ENCODE measurements at regions not wholly inside any gene's neighbourhood (a gene's known extent, or its start where the extent isn't known, plus 50 kb on each side); places are given as distances from the start of the nearest gene placed in this dataset.

DNA sequence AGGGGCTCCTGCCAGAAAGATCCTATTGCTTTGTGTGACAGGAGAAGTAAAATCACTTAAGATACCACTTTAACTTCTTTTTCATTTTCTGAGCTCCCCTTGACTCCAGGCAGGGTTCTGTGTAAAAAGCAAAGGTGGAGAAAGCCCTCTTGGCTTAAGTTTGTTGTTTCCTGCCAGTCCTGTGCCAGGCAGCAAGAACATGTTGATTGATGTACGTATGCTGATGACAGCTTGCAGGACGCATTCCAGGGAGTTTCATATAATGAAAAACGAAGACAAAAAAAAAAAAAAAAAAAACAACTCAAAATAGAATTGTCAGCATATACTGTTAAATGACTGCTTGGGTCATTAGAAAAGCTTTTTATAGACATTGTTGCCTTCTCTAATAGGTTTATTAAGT is 251.7 kb downstream of the PSAT1 start:
- Mint-ChIP-seq H3K4me1 (ENCODE audit: low read depth) (no peaks in the 10 kb centered on the region), H3K36me3 (no peaks in the 10 kb centered on the region), H3K27me3 (no peaks in the 10 kb centered on the region), H3K27ac (no peak overlapping the region), H3K9me3 (ENCODE audit: low read depth) (no peaks in the 10 kb centered on the region), H3K4me3 (no peak overlapping the region)

DNA sequence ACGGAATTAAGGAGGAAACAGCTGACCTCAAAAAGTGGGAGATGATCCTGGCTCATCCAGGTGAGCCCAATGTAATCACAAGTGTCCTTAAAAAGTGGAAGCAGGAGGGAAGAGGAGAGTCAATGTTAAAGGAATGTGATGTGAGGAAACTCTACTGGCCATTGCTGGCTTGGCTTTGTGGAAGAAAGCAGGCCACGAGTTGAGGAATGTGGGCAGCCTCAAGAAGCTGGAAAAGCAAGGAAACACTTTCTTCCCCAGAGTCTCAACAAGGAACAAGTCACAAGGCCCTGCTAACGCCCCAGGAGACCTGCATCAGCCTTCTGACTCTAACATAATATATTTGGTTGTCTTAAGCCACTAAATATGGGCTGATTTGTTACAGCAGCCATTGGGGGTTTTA is 252.8 kb downstream of the PSAT1 start:
- H3K36me3 Mint-ChIP-seq = no peaks in the 10 kb centered on the region
- H3K27me3 Mint-ChIP-seq = no peaks in the 10 kb centered on the region
- H3K4me3 Mint-ChIP-seq = no peak overlapping the region
- H3K9me3 Mint-ChIP-seq (ENCODE audit: low read depth) = no peaks in the 10 kb centered on the region
- H3K4me1 Mint-ChIP-seq (ENCODE audit: low read depth) = no peaks in the 10 kb centered on the region
- H3K27ac Mint-ChIP-seq = no peak overlapping the region

DNA sequence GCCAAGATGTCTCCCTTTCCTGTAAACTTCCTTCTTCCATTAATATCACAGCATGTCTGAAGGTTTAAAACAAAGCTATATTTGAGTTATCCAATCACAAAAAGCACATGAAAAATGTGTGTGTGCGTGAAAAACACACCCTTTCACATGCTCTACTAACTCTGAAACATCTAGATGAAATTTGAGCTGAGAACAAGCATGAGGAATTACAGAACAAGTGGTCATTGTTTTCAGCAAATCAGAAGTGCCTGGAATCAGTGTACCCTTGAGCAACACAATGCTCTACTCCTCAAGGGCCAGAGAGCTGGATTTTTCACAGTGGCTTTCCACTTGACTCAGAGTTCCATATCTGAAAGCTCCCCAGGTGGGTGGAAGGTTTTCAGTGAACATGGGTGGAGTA is 255.9 kb downstream of the PSAT1 start:
- H3K27ac Mint-ChIP-seq = no peak overlapping the region
- H3K36me3 Mint-ChIP-seq = no peaks in the 10 kb centered on the region
- H3K4me3 Mint-ChIP-seq = no peak overlapping the region
- H3K27me3 Mint-ChIP-seq = no peaks in the 10 kb centered on the region
- H3K9me3 Mint-ChIP-seq (ENCODE audit: low read depth) = no peaks in the 10 kb centered on the region
- H3K4me1 Mint-ChIP-seq (ENCODE audit: low read depth) = no peaks in the 10 kb centered on the region

DNA sequence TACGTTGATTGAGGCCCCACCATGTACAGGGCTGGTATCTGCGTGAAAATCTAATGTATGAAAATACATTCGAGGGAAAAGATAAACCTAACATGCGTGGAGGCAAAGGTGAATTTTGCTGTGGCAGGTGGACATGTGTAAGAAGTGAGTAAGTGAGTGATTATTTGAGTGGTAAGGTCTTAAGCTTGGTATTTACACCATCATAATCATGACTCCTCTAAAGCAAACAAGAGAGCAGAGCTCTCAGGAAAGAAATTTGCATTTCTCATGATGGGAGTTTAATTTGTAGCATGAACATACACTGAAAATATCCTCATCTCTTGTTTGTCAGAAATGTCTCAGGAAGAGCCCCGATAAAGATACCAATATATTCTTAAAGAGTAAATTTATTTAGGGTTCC is 260.6 kb downstream of the PSAT1 start:
- Mint-ChIP-seq H3K4me3 (no peak overlapping the region), H3K27me3 (peaks cover 6% of the 10 kb centered on the region), H3K27ac (no peak overlapping the region), H3K9me3 (ENCODE audit: low read depth) (no peaks in the 10 kb centered on the region), H3K36me3 (no peaks in the 10 kb centered on the region), H3K4me1 (ENCODE audit: low read depth) (no peaks in the 10 kb centered on the region)

DNA sequence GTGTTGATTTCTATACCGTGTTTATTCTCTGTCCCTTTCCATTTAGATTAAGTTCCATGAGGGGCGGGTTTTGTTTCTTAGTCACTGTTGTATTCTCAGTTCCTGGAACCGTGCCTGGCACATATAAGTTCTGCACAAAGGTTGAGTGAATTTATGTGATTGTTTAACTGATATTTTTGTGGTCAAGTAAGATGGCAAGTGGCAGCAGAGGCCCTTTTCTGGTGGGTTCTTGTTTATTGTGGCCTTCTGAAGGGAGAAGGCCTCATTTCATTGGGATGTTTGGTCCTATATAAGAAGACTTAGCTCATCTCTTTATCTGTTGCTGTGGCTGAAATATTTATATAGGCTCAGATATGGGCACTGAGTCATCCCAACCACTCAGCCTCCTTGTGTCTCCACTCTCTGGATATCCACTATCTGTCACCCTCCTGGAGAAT is 262.5 kb downstream of the PSAT1 start:
- Mint-ChIP-seq H3K27me3 (peaks cover 6% of the 10 kb centered on the region), H3K4me1 (ENCODE audit: low read depth) (no peaks in the 10 kb centered on the region), H3K36me3 (no peaks in the 10 kb centered on the region), H3K27ac (no peak overlapping the region), H3K9me3 (ENCODE audit: low read depth) (no peaks in the 10 kb centered on the region), H3K4me3 (no peak overlapping the region)

DNA sequence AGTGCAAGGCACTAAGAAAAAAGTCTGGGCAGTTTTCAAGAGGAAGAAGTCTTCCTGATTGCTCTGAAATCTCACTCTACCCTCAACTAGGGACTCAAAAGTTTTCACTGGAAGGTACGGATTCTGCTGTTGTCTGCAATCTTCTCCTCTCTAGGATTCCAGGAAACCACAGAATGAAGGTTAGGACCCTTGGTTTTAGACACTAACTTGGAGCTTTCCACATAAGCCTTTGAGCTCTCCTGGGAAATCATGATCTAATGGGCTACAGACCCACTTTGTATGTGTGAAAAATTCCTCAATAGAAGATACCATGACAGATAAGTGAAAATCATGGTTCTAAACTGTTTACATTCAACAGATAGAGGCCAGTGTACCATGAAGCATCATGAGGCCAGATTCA is 265.1 kb downstream of the PSAT1 start:
- H3K36me3 Mint-ChIP-seq = no peaks in the 10 kb centered on the region
- no peaks in the 10 kb centered on the region for H3K9me3 Mint-ChIP-seq (ENCODE audit: low read depth)
- H3K27me3 Mint-ChIP-seq = peaks cover 6% of the 10 kb centered on the region
- H3K4me3 Mint-ChIP-seq = no peak overlapping the region
- H3K4me1 Mint-ChIP-seq (ENCODE audit: low read depth) = no peaks in the 10 kb centered on the region
- no peak overlapping the region for H3K27ac Mint-ChIP-seq

DNA sequence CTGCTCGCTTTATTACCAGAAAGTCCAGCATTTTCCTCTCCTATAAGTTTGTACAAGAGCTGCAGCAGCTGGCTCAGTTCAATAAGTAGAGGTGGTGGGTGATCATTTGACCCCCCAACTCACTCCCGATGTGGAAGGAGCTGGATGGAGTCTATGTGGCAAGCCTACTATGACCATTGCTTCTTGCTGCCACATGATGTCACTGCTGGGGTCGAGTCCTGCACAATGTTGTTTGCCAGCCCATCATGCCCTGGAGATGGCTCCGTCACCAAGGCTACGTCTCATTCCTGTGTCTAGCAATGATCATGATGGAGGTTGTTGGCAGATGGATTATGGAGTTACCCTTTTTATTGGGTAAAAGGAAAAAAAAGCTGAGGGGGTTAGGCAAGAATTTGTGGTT is 266.3 kb downstream of the PSAT1 start:
- Mint-ChIP-seq H3K9me3 (ENCODE audit: low read depth) (no peaks in the 10 kb centered on the region), H3K4me3 (no peak overlapping the region), H3K4me1 (ENCODE audit: low read depth) (no peaks in the 10 kb centered on the region), H3K27me3 (peaks cover 4% of the 10 kb centered on the region), H3K36me3 (no peaks in the 10 kb centered on the region), H3K27ac (no peak overlapping the region)

DNA sequence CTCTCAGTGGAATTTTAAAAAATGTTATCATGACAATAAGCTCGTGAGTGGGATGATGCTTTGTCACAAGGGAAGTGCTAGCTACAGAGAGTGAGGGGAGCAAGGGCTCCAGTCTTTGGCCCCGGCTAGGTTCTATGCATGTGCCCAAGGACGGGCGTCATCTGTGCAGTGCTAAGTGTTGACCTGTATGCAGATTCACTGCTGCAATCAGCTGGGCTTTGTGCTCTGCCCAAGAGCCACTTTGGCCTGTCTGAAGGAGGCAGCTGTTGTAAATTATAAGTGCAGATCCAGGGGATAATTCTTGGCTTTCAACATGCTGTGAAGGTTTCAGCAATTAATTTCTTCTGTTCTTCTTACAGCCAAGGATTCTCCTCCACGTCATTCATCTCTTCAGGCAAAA is 268.6 kb downstream of the PSAT1 start:
- H3K27me3 Mint-ChIP-seq = peaks cover 2% of the 10 kb centered on the region
- no peak overlapping the region for H3K27ac Mint-ChIP-seq
- H3K4me1 Mint-ChIP-seq (ENCODE audit: low read depth) = no peaks in the 10 kb centered on the region
- no peaks in the 10 kb centered on the region for H3K9me3 Mint-ChIP-seq (ENCODE audit: low read depth)
- H3K36me3 Mint-ChIP-seq = no peaks in the 10 kb centered on the region
- H3K4me3 Mint-ChIP-seq = no peak overlapping the region

DNA sequence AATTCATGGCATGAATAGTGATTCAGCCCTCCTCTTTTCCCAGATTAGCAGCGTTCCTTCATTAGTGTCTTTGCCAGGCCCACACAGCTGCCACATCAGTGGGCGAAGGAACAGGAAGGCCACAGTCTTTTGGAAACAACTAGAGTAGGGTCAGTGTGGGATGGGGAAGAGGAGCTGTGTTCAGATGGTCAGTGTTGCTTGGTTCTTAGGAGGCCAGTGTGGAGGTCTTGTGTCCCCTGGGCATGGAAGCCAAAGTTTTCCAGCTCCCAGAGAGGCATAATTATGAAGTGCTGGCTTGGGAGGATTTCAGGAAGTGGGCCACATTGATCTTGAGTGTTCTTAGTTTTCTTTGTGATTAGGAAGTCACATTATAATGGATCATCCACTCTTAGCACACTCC is 269.6 kb downstream of the PSAT1 start:
- no peak overlapping the region for H3K4me3 Mint-ChIP-seq
- H3K36me3 Mint-ChIP-seq = no peaks in the 10 kb centered on the region
- no peak overlapping the region for H3K27ac Mint-ChIP-seq
- H3K9me3 Mint-ChIP-seq (ENCODE audit: low read depth) = no peaks in the 10 kb centered on the region
- H3K27me3 Mint-ChIP-seq = no peaks in the 10 kb centered on the region
- no peaks in the 10 kb centered on the region for H3K4me1 Mint-ChIP-seq (ENCODE audit: low read depth)

DNA sequence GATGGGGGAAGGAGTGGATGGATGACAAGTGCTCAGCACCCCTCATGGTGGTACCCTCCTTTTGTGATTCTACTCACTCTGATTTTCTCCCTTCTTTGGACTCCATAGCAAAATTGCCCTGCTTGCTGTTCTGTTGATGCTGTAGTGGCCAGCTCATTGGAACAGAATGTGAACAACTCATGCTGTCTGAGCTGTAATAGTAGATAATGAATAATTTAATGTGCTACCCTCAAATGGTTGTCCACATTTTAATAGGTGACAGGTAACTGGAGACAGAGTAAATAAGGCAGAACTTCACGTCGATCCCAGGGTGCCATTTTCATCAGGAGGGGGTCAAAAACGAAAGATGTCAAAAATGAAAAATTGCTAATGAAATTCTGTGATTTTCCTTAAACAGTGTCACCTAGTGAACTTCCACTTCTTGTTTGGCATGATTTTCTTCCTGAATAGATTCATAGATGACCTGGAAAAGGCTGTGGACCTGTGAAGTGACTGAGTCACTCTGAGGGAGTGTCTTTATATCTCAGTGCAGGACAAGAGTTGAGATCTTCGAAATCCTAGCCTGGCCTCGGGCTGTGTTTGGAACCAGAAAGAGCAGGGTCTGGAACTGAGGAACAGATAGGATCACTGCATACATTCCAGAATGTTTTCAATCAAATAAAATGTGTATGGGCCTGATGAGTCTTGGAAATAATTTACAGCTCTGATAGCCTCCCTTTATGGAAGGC is 270.2 kb downstream of the PSAT1 start:
- no peak overlapping the region for H3K27ac Mint-ChIP-seq

DNA sequence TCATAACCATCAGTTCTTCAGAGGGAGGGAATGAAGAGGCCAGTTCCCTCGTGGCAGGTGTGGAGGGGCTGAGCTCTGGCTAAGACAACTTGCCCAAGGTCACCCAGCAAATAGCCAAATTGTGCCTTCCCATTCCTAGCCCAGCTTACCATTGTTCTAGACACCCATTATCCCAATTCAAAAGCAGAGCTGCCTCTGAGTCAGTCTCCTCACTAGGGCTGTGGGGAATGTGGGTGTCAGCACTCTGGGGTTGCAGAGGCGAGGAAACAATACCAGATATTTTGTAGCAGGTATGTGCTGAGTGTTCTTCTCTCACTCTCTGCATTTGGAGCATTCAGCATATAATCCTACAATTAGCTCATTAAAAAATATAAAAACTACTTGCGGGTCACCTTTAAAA is 270.8 kb downstream of the PSAT1 start:
- Mint-ChIP-seq H3K27ac (no peak overlapping the region), H3K9me3 (ENCODE audit: low read depth) (no peaks in the 10 kb centered on the region), H3K27me3 (no peaks in the 10 kb centered on the region), H3K4me3 (no peak overlapping the region), H3K4me1 (ENCODE audit: low read depth) (no peaks in the 10 kb centered on the region), H3K36me3 (no peaks in the 10 kb centered on the region)

More for the DNA sequence above, 270.2 kb downstream of the PSAT1 start:
- Mint-ChIP-seq H3K27me3 (no peaks in the 10 kb centered on the region), H3K4me3 (no peak overlapping the region), H3K9me3 (ENCODE audit: low read depth) (no peaks in the 10 kb centered on the region), H3K4me1 (ENCODE audit: low read depth) (no peaks in the 10 kb centered on the region), H3K36me3 (no peaks in the 10 kb centered on the region)

DNA sequence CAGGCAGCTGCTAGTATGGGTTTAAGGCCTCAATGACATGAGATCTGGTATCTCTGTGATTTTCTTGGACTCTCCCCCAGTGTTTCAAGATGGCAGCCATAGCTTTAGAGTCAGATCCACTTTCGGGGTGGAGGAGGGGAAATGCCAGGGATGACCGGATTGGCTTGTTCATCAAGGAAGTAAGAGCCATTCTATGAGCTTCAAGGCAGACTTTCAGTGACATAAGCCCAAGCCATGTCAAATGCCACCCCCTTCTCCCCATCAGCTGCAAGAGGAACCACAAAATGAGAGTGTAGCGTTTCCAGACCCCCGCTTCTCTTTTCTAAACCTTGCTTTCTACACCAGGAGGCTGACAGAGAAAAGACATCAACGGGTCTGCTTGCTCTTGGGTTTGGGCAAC is 271.8 kb downstream of the PSAT1 start:
- Mint-ChIP-seq H3K36me3 (no peaks in the 10 kb centered on the region), H3K27ac (no peak overlapping the region), H3K4me1 (ENCODE audit: low read depth) (no peaks in the 10 kb centered on the region)

DNA sequence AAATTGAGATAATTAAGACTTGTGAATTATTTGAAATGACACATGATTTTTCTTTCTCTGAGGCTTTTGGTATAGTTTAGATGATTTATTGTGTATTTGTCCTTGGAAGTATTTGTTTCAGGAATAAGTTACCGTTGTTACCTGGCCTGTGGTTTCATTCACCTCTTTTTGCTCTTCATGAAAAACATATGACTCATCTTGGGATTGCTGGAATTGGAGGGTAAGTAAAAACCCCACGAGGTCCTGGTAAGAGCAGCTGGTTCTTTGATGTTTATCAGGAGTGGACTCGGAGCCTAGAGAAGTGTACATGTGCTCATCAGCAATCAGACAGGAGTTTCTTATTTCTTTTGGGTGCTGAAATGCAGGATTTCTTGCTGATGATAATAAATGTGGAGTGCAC is 275.3 kb downstream of the PSAT1 start:
- Mint-ChIP-seq H3K27ac (no peak overlapping the region), H3K9me3 (ENCODE audit: low read depth) (no peaks in the 10 kb centered on the region), H3K4me3 (no peak overlapping the region), H3K27me3 (peaks cover 1% of the 10 kb centered on the region), H3K36me3 (no peaks in the 10 kb centered on the region), H3K4me1 (ENCODE audit: low read depth) (no peaks in the 10 kb centered on the region)

More for the DNA sequence above, 271.8 kb downstream of the PSAT1 start:
- Mint-ChIP-seq H3K27me3 (no peaks in the 10 kb centered on the region), H3K9me3 (ENCODE audit: low read depth) (no peaks in the 10 kb centered on the region), H3K4me3 (no peak overlapping the region)

DNA sequence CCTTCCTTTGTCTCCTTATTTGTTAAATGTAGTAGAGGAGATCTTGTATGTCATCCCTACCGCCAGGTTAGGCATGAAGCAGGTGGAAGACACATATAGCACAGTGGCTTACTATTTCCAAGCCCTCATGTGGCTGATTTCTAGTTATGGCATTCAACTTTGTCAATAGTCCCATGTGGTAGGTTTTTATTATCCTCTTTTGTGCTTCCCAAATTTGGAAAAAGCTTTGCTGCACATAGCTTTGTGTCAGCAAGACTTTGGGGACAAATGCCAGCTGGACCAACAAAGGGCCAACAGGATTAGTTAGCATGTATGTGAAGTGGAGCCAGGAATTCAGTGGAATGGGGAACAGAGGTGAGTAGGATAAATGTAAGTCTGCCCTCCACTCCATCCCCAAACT is 276.3 kb downstream of the PSAT1 start:
- H3K4me3 Mint-ChIP-seq = no peak overlapping the region

DNA sequence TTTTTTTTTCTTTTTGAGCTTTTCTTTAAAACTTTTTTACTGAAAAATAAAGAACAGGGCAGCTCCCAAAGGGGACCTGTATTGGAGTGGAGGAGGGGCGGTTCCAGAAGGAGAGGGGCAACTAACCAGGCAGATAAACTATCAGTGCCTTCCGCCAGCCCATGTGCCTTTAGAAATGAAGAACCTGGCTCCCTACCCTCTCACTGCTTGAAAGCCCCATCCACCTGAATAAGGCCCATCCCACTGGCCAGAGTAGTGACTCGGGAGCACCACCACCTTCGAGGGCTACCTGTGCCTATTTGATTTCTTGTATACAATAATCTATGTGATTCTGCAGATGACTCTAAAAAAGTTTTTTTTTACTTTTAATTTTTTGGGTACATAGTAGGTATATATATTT is 276.7 kb downstream of the PSAT1 start:
- Mint-ChIP-seq H3K27me3 (peaks cover 4% of the 10 kb centered on the region), H3K9me3 (ENCODE audit: low read depth) (no peaks in the 10 kb centered on the region)

More for the DNA sequence above, 276.3 kb downstream of the PSAT1 start:
- Mint-ChIP-seq H3K4me1 (ENCODE audit: low read depth) (no peaks in the 10 kb centered on the region), H3K9me3 (ENCODE audit: low read depth) (no peaks in the 10 kb centered on the region), H3K27ac (no peak overlapping the region), H3K27me3 (peaks cover 1% of the 10 kb centered on the region), H3K36me3 (no peaks in the 10 kb centered on the region)

DNA sequence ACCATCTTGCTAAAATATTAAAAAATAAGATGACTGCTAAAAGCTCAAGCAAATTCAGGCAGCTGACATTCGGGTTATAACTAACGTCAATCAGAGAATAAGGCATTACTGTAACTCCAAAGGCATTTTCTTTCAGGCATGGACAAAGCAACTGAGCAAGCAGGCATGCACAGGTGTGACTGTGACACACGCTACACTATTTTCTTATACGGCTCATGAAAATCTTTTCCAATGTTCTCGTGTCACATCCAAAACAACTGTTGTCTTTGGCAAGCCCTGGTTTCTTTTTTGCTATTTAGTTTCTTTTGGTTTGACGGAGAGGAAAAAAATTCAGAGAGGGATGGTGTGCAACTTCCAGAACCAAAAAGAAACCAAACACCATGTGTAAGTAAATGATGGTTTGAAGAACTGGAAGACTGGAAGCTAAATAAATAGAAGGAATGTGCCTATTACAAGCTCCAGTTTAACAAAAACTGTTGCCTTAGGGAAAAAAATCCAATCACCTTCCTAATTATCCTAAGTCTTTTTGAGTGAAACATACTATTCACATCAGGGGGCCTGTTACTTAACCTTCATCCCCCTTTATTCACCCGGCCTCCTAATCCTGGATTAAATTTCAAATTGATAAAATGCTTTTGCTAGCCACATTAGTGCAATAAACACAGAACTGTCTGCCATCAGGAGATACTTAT is 277.6 kb downstream of the PSAT1 start:
- H3K27ac Mint-ChIP-seq = no peak overlapping the region
- no peaks in the 10 kb centered on the region for H3K4me1 Mint-ChIP-seq (ENCODE audit: low read depth)
- H3K4me3 Mint-ChIP-seq = no peak overlapping the region
- H3K36me3 Mint-ChIP-seq = no peaks in the 10 kb centered on the region
- peaks cover 4% of the 10 kb centered on the region for H3K27me3 Mint-ChIP-seq
- H3K9me3 Mint-ChIP-seq (ENCODE audit: low read depth) = no peaks in the 10 kb centered on the region

More for the DNA sequence above, 276.7 kb downstream of the PSAT1 start:
- Mint-ChIP-seq H3K36me3 (no peaks in the 10 kb centered on the region), H3K4me1 (ENCODE audit: low read depth) (no peaks in the 10 kb centered on the region), H3K4me3 (no peak overlapping the region), H3K27ac (no peak overlapping the region)
